Mesendoderm (in vitro differentiated cells): ENCODE measurements at regions not wholly inside any gene's neighbourhood (a gene's known extent, or its start where the extent isn't known, plus 50 kb on each side); places are given as distances from the start of the nearest gene placed in this dataset.
A peak's percentile ranks its signal among the peaks of the same experiment; 100 is the strongest.

ENCODE experiments used
- DNase-seq: peaks from one replicate; pipeline ENCODE4 v3.0.0; 2013
- H2AK5ac ChIP-seq: 2 replicates; pipeline ENCODE4 v1.6.1; 2013; ENCODE audit warnings: low read length, inconsistent platforms
- H2BK120ac ChIP-seq: 2 replicates; pipeline ENCODE4 v1.6.1; 2013; ENCODE audit warnings: low read depth, mild to moderate bottlenecking, low read length, moderate library complexity, mixed read lengths
- H2BK15ac ChIP-seq: replicated peaks from 2 replicates; pipeline ENCODE4 v1.6.1; 2013; ENCODE audit warnings: low read depth, mild to moderate bottlenecking, moderate library complexity
- H2BK5ac ChIP-seq: 2 replicates; pipeline ENCODE4 v1.6.1; 2013; ENCODE audit warnings: low read length, inconsistent platforms
- H3K18ac ChIP-seq: 2 replicates; pipeline ENCODE4 v1.6.1; 2013; ENCODE audit warnings: mild to moderate bottlenecking, low read length, mixed read lengths
- H3K23ac ChIP-seq: one replicate; pipeline ENCODE4 v1.6.1; 2013; ENCODE audit warnings: low read length
- H3K27ac ChIP-seq: 2 replicates; pipeline ENCODE4 v1.5.1; 2013; ENCODE audit warnings: low read depth, mild to moderate bottlenecking, inconsistent platforms, low read length, moderate library complexity
- H3K27me3 ChIP-seq: 2 replicates; pipeline ENCODE4 v1.6.1; 2013; ENCODE audit warnings: low read length, control low read depth, mild to moderate bottlenecking, inconsistent platforms; ENCODE audit not compliant: insufficient read depth, poor library complexity
- H3K36me3 ChIP-seq: 2 replicates; pipeline ENCODE4 v1.6.1; 2013; ENCODE audit warnings: low read length, inconsistent platforms; ENCODE audit not compliant: control insufficient read depth, insufficient read depth
- H3K4ac ChIP-seq: one replicate; pipeline ENCODE4 v1.6.1; 2013; ENCODE audit warnings: low read depth, mild to moderate bottlenecking, low read length, moderate library complexity
- H3K4me1 ChIP-seq: 2 replicates; pipeline ENCODE4 v1.6.1; 2013; ENCODE audit warnings: low read depth, low read length, inconsistent platforms; ENCODE audit not compliant: control insufficient read depth
- H3K4me2 ChIP-seq: 2 replicates; pipeline ENCODE4 v1.6.1; 2013; ENCODE audit warnings: low read length
- H3K4me3 ChIP-seq: 2 replicates; pipeline ENCODE4 v1.5.1; 2013; ENCODE audit warnings: mild to moderate bottlenecking, low read length
- H3K56ac ChIP-seq: one replicate; pipeline ENCODE4 v1.6.1; 2013; ENCODE audit warnings: low read length
- H3K79me1 ChIP-seq: 2 replicates; pipeline ENCODE4 v1.6.1; 2013; ENCODE audit warnings: low read length, inconsistent platforms
- H3K79me2 ChIP-seq: 2 replicates; pipeline ENCODE4 v1.6.1; 2013; ENCODE audit warnings: mild to moderate bottlenecking, low read length; ENCODE audit not compliant: control insufficient read depth, insufficient read depth
- H3K9ac ChIP-seq: 2 replicates; pipeline ENCODE4 v1.6.1; 2013; ENCODE audit warnings: low read length, inconsistent platforms
- H4K5ac ChIP-seq: one replicate; pipeline ENCODE4 v1.6.1; 2013; ENCODE audit warnings: low read length
- H4K8ac ChIP-seq: one replicate; pipeline ENCODE4 v1.6.1; 2013; ENCODE audit warnings: low read depth, mild to moderate bottlenecking, control low read depth, low read length, moderate library complexity
- WGBS: extraction: QIAGEN DNeasy Blood & Tissue Kit; methylation state at CpG from one replicate; pipeline ENCODE4 v1.1.7; 2013; ENCODE audit warnings: low lambda C conversion rate, missing lambda C conversion rate; ENCODE audit not compliant: insufficient coverage; ENCODE audit errors: extremely low coverage; 5-methylcytosine and 5-hydroxymethylcytosine counted together

- no peak overlapping the region for H4K5ac ChIP-seq
- H4K8ac ChIP-seq = no peak overlapping the region
- no peak for DNase-seq
- H3K9ac ChIP-seq = no peak overlapping the region
- H2BK5ac ChIP-seq = no peak overlapping the region
- no peak overlapping the region for H3K56ac ChIP-seq
- WGBS = no CpG with 5 or more reads among the region's 5 CpGs
- H3K27me3 ChIP-seq = no peaks in the 10 kb centered on the region
- H3K79me2 ChIP-seq = no peaks in the 10 kb centered on the region
- H3K18ac ChIP-seq = peak overlapping the region; percentile 26
- H3K36me3 ChIP-seq = no peaks in the 10 kb centered on the region
- no peak overlapping the region for H3K4me3 ChIP-seq
- H2AK5ac ChIP-seq = no peak overlapping the region
- H3K4me2 ChIP-seq = no peak overlapping the region
- no peak overlapping the region for H3K4ac ChIP-seq
- no peak overlapping the region for H2BK15ac ChIP-seq
- no peak overlapping the region for H3K23ac ChIP-seq
- no peak overlapping the region for H3K27ac ChIP-seq
- no peaks in the 10 kb centered on the region for H3K4me1 ChIP-seq
- no peaks in the 10 kb centered on the region for H3K79me1 ChIP-seq
- H2BK120ac ChIP-seq = no peak overlapping the region
Observed at GRCh38 chr12:4091016-4091743, 182.4 kb upstream of the CCND2 start.

GRCh38 chr12:4089956-4090355, 183.6 kb upstream of the CCND2 start:
- Histone ChIP-seq H3K79me1 (no peaks in the 10 kb centered on the region), H2BK120ac (no peak overlapping the region), H3K9ac (no peak overlapping the region), H4K8ac (no peak overlapping the region), H3K36me3 (no peaks in the 10 kb centered on the region), H3K18ac (no peak overlapping the region), H3K4me1 (no peaks in the 10 kb centered on the region), H3K56ac (no peak overlapping the region), H2BK15ac (no peak overlapping the region), H2AK5ac (no peak overlapping the region), H3K79me2 (no peaks in the 10 kb centered on the region), H3K4me2 (no peak overlapping the region), H3K4me3 (no peak overlapping the region), H2BK5ac (no peak overlapping the region), H3K27me3 (no peaks in the 10 kb centered on the region), H3K4ac (no peak overlapping the region), H4K5ac (no peak overlapping the region), H3K27ac (no peak overlapping the region), H3K23ac (no peak overlapping the region)
- no peak for DNase-seq
- WGBS = no CpG with 5 or more reads among the region's 3 CpGs

- H2BK5ac ChIP-seq = no peak overlapping the region
- no peak overlapping the region for H2BK15ac ChIP-seq
- no peak for DNase-seq
- H2BK120ac ChIP-seq = no peak overlapping the region
- no peak overlapping the region for H3K18ac ChIP-seq
- no peaks in the 10 kb centered on the region for H3K79me1 ChIP-seq
- no peaks in the 10 kb centered on the region for H3K27me3 ChIP-seq
- no peak overlapping the region for H3K56ac ChIP-seq
- no peaks in the 10 kb centered on the region for H3K4me1 ChIP-seq
- H3K4ac ChIP-seq = no peak overlapping the region
- no peak overlapping the region for H3K4me2 ChIP-seq
- H3K4me3 ChIP-seq = no peak overlapping the region
- no peak overlapping the region for H3K9ac ChIP-seq
- no peak overlapping the region for H2AK5ac ChIP-seq
- H3K79me2 ChIP-seq = no peaks in the 10 kb centered on the region
- no peaks in the 10 kb centered on the region for H3K36me3 ChIP-seq
- H4K8ac ChIP-seq = no peak overlapping the region
- H3K23ac ChIP-seq = no peak overlapping the region
- H3K27ac ChIP-seq = no peak overlapping the region
- H4K5ac ChIP-seq = no peak overlapping the region
- WGBS = no CpG with 5 or more reads among the region's 5 CpGs
Observed at GRCh38 chr12:4089121-4089606, 184.4 kb upstream of the CCND2 start.

GRCh38 chr12:4088451-4088850, 185.1 kb upstream of the CCND2 start:
- no CpG with 5 or more reads among the region's 9 CpGs for WGBS
- Histone ChIP-seq H4K8ac (no peak overlapping the region), H3K4me1 (no peaks in the 10 kb centered on the region), H3K4ac (no peak overlapping the region), H3K36me3 (no peaks in the 10 kb centered on the region), H3K27ac (no peak overlapping the region), H2BK120ac (no peak overlapping the region), H3K9ac (no peak overlapping the region), H3K56ac (no peak overlapping the region), H2BK15ac (no peak overlapping the region), H2BK5ac (no peak overlapping the region), H3K18ac (no peak overlapping the region), H4K5ac (no peak overlapping the region), H3K23ac (no peak overlapping the region), H3K79me1 (no peaks in the 10 kb centered on the region), H3K4me3 (no peak overlapping the region), H2AK5ac (no peak overlapping the region), H3K4me2 (no peak overlapping the region), H3K79me2 (no peaks in the 10 kb centered on the region), H3K27me3 (no peaks in the 10 kb centered on the region)
- DNase-seq = no peak

- Histone ChIP-seq H3K79me2 (no peaks in the 10 kb centered on the region), H3K4me2 (no peak overlapping the region), H3K18ac (no peak overlapping the region), H2BK120ac (no peak overlapping the region), H3K4ac (no peak overlapping the region), H3K79me1 (no peaks in the 10 kb centered on the region), H3K4me3 (no peak overlapping the region), H3K36me3 (no peaks in the 10 kb centered on the region), H4K5ac (no peak overlapping the region), H3K4me1 (no peaks in the 10 kb centered on the region), H3K56ac (no peak overlapping the region), H2AK5ac (no peak overlapping the region), H3K23ac (no peak overlapping the region), H4K8ac (no peak overlapping the region), H2BK15ac (no peak overlapping the region), H3K27ac (no peak overlapping the region), H2BK5ac (no peak overlapping the region), H3K27me3 (no peaks in the 10 kb centered on the region), H3K9ac (no peak overlapping the region)
- WGBS = no CpG with 5 or more reads among the region's 1 CpG
- no peak for DNase-seq
Observed at GRCh38 chr12:4086481-4086880, 187.1 kb upstream of the CCND2 start.

GRCh38 chr12:4084573-4084972, 189.0 kb upstream of the CCND2 start:
- Histone ChIP-seq H3K79me1 (no peaks in the 10 kb centered on the region), H3K4ac (no peak overlapping the region), H4K5ac (no peak overlapping the region), H3K23ac (no peak overlapping the region), H2BK5ac (no peak overlapping the region), H4K8ac (no peak overlapping the region), H3K4me3 (no peak overlapping the region), H3K27me3 (no peaks in the 10 kb centered on the region), H3K4me2 (no peak overlapping the region), H3K9ac (no peak overlapping the region), H2BK120ac (no peak overlapping the region), H3K18ac (no peak overlapping the region), H3K56ac (no peak overlapping the region), H3K27ac (no peak overlapping the region), H3K79me2 (no peaks in the 10 kb centered on the region), H2BK15ac (no peak overlapping the region), H2AK5ac (no peak overlapping the region), H3K4me1 (no peaks in the 10 kb centered on the region), H3K36me3 (no peaks in the 10 kb centered on the region)
- WGBS = no CpG with 5 or more reads among the region's 8 CpGs
- DNase-seq = no peak
